DOHH2 (cell line): ENCODE measurements at regions not wholly inside any gene's neighbourhood (a gene's known extent, or its start where the extent isn't known, plus 50 kb on each side); places are given as distances from the start of the nearest gene placed in this dataset.

Source experiments
- H3F3A ChIP-seq: fragments of 200-600 bp; sonication (generic), shearing (Covaris generic); 2 replicates; pipeline ENCODE4 v1.6.0; 2016; ENCODE audit warnings: antibody characterized with exemption, mild to moderate bottlenecking; ENCODE audit not compliant: control insufficient read depth, insufficient read depth
- H3K27ac ChIP-seq: fragments of 200-600 bp; sonication (generic); 2 replicates; pipeline ENCODE4 v1.5.1; 2014; ENCODE audit warnings: low read depth, mild to moderate bottlenecking, low read length, moderate library complexity
- H3K27me3 ChIP-seq: fragments of 200-600 bp; sonication (generic); 2 replicates; pipeline ENCODE4 v1.6.1; 2014; ENCODE audit warnings: mild to moderate bottlenecking, low read length, mixed read lengths; ENCODE audit not compliant: control insufficient read depth
- H3K36me3 ChIP-seq: fragments of 200-600 bp; sonication (generic); 2 replicates; pipeline ENCODE4 v1.6.1; 2014; ENCODE audit warnings: mild to moderate bottlenecking, low read length, moderate library complexity, mixed read lengths; ENCODE audit not compliant: control insufficient read depth
- H3K4me1 ChIP-seq: fragments of 200-600 bp; sonication (generic); 2 replicates; pipeline ENCODE4 v1.6.1; 2014; ENCODE audit warnings: mild to moderate bottlenecking, low read length, mixed read lengths; ENCODE audit not compliant: control insufficient read depth
- H3K4me2 ChIP-seq: fragments of 200-600 bp; sonication (generic); 2 replicates; pipeline ENCODE4 v1.6.0; 2014; ENCODE audit warnings: mild to moderate bottlenecking, low read length, moderate library complexity
- H3K4me3 ChIP-seq: fragments of 200-600 bp; sonication (generic); 2 replicates; pipeline ENCODE4 v1.5.1; 2014; ENCODE audit warnings: mild to moderate bottlenecking, low read length, mixed read lengths
- H3K79me2 ChIP-seq: fragments of 200-600 bp; sonication (generic); 2 replicates; pipeline ENCODE4 v1.6.1; 2014; ENCODE audit warnings: mild to moderate bottlenecking, low read length, mixed read lengths; ENCODE audit not compliant: control insufficient read depth
- H3K9me2 ChIP-seq: fragments of 200-600 bp; sonication (generic); replicated peaks from 2 replicates; pipeline ENCODE4 v1.6.1; 2014; ENCODE audit warnings: mild to moderate bottlenecking, low read length, mixed read lengths; ENCODE audit not compliant: control insufficient read depth
- H3K9me3 ChIP-seq: fragments of 200-600 bp; sonication (generic); 2 replicates; pipeline ENCODE4 v1.6.1; 2014; ENCODE audit warnings: antibody characterized with exemption, low read length, mixed read lengths; ENCODE audit not compliant: control insufficient read depth, insufficient read depth
- H4K20me1 ChIP-seq: fragments of 200-600 bp; sonication (generic); 2 replicates; pipeline ENCODE4 v1.6.0; 2014; ENCODE audit warnings: low read depth, mild to moderate bottlenecking, antibody characterized with exemption, low read length, moderate library complexity; ENCODE audit not compliant: control insufficient read depth, insufficient read depth
- CTCF ChIP-seq: fragments of 200-600 bp; sonication (generic); IDR thresholded peaks from one replicate; pipeline ENCODE4 v1.5.1; 2014; ENCODE audit warnings: antibody characterized with exemption, mild to moderate bottlenecking, low read depth, low read length; ENCODE audit not compliant: poor library complexity, severe bottlenecking
- EZH2phosphoT487 ChIP-seq: fragments of 200-600 bp; sonication (generic); IDR thresholded peaks from 2 replicates; pipeline ENCODE4 v1.6.1; 2017; ENCODE audit warnings: borderline replicate concordance, mild to moderate bottlenecking, antibody characterized with exemption, low read length, moderate library complexity, mixed read lengths

GRCh38 chr14:56895154-56895553, 84.9 kb upstream of the OTX2 start:
- Histone ChIP-seq H3K4me1 (no peaks in the 10 kb centered on the region), H3K9me2 (no peaks in the 10 kb centered on the region), H3K27ac (no peak overlapping the region), H3K4me3 (no peak overlapping the region), H3K4me2 (no peak overlapping the region), H3F3A (no peaks in the 10 kb centered on the region), H3K79me2 (no peaks in the 10 kb centered on the region), H4K20me1 (no peaks in the 10 kb centered on the region), H3K27me3 (peaks cover 8% of the 10 kb centered on the region), H3K36me3 (no peaks in the 10 kb centered on the region), H3K9me3 (no peaks in the 10 kb centered on the region)
- TF ChIP-seq EZH2phosphoT487 (no peak), CTCF (no peak)

GRCh38 chr14:56894591-56894991, 84.3 kb upstream of the OTX2 start:
- Histone ChIP-seq H4K20me1 (no peaks in the 10 kb centered on the region), H3K27me3 (peaks cover 8% of the 10 kb centered on the region), H3K4me3 (no peak overlapping the region), H3F3A (no peaks in the 10 kb centered on the region), H3K36me3 (no peaks in the 10 kb centered on the region), H3K27ac (no peak overlapping the region), H3K9me3 (no peaks in the 10 kb centered on the region), H3K79me2 (no peaks in the 10 kb centered on the region), H3K4me1 (no peaks in the 10 kb centered on the region), H3K4me2 (no peak overlapping the region), H3K9me2 (no peaks in the 10 kb centered on the region)
- TF ChIP-seq CTCF (no peak), EZH2phosphoT487 (no peak)

GRCh38 chr14:56892959-56893358, 82.7 kb upstream of the OTX2 start:
- Histone ChIP-seq H3K4me2 (no peak overlapping the region), H3F3A (no peaks in the 10 kb centered on the region), H3K79me2 (no peaks in the 10 kb centered on the region), H3K9me2 (no peaks in the 10 kb centered on the region), H3K27me3 (peaks cover 8% of the 10 kb centered on the region), H3K9me3 (no peaks in the 10 kb centered on the region), H3K4me1 (no peaks in the 10 kb centered on the region), H3K4me3 (no peak overlapping the region), H3K36me3 (no peaks in the 10 kb centered on the region), H4K20me1 (no peaks in the 10 kb centered on the region), H3K27ac (no peak overlapping the region)
- TF ChIP-seq EZH2phosphoT487 (no peak), CTCF (no peak)

- Histone ChIP-seq H3K27ac (no peak overlapping the region), H3F3A (no peaks in the 10 kb centered on the region), H3K27me3 (peaks cover 7% of the 10 kb centered on the region), H4K20me1 (no peaks in the 10 kb centered on the region), H3K9me2 (no peaks in the 10 kb centered on the region), H3K4me3 (no peak overlapping the region), H3K79me2 (no peaks in the 10 kb centered on the region), H3K9me3 (no peaks in the 10 kb centered on the region), H3K36me3 (no peaks in the 10 kb centered on the region), H3K4me1 (no peaks in the 10 kb centered on the region), H3K4me2 (no peak overlapping the region)
- no peak for TF ChIP-seq EZH2phosphoT487
- no peak for TF ChIP-seq CTCF
Observed at GRCh38 chr14:56891226-56891625, 80.9 kb upstream of the OTX2 start.
